GM18858 (cell line): ENCODE measurements at regions not wholly inside any gene's neighbourhood (a gene's known extent, or its start where the extent isn't known, plus 50 kb on each side); places are given as distances from the start of the nearest gene placed in this dataset.

Source experiments
- ATAC-seq: cut with Tn5 transposase; IDR thresholded peaks from one replicate; pipeline ENCODE4 v1.9.1; 2021; ENCODE audit not compliant: unreplicated experiment

DNA sequence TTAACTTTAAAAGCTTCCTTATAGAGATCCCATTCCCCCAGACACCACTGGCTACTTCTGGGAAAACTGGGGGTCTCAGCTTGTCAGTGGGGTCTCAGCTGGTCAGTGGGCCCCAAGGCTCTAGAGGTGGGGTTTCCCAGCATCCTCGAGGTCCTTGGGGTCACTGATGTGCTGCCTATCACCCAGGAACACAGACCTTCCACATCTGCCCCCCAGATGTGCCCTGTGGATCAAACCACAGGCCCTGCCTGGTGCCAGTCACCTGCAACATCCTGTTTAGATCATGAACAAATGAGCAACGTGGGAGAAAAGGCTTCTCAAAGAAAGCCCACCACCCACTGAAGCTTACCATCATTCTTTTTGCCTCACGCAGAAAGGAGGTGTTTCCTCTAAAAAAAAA is 165.6 kb upstream of the FSTL4 start:
- ATAC-seq, result no peak

GRCh38 chr5:133775584-133776304 is 163.4 kb upstream of the FSTL4 start:
- ATAC-seq, result no peak

DNA sequence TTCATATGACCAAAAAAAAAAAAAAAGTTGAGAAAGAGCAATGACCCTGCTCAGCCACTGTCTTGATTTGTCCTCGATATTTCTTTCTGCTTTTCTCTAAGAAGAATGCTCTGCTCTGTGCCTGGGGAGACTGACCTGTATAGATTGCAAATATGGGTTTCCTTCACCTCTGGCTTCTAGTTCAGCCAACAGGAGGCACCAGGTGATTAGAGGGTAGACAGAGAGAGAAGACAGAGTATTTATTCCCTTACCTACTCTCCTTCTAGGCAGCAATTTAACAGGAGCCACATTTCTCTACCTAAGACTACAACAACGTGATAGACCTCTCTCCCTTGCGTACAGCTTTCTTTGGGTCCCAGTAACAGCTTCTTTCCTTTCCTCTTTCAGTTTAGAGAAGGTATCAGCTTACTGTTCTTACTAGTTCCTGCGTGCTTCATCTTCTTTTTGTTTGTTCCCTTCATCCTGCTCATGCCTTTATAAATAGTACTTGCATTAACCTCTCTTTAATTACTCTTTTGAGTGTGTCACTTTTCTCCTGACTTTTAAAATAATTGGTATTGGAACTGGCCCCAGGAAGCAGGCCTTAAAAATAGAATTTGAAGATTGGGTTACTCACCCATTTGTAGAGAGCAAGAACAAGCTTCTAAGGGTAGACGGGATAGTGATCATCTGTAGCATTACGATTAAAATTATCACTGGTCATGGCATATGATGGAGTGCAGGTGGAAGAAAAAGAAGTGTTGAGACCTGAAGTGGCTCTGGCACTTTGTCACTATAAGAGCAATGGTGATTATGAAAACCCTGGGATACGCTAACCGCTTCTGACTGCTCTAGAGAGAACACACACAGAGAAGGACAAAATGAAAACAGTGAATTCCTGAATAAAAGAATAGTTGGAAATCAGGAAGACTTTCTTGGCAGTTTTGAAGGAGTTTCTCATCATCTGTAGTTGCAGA is 161.2 kb upstream of the FSTL4 start:
- no peak for ATAC-seq

DNA sequence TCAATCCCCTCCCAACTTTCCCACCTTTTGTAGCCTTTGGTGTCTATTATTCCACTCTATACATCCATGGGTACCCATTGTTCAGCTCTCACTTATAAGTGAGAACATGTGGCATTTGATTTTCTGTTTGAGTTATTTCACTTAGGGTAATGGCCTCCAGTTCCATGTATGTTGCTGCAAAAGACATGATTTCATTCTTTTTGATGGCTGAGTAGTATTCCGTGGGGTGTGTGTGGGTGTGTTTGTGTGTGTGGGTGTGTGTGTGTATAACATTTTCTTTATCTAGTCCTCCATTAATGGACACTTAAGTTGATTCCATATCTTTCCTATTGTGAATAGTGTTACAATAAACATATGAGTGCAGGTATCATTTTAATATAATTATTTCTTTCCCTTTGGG is 157.5 kb upstream of the FSTL4 start:
- ATAC-seq, result no peak

DNA sequence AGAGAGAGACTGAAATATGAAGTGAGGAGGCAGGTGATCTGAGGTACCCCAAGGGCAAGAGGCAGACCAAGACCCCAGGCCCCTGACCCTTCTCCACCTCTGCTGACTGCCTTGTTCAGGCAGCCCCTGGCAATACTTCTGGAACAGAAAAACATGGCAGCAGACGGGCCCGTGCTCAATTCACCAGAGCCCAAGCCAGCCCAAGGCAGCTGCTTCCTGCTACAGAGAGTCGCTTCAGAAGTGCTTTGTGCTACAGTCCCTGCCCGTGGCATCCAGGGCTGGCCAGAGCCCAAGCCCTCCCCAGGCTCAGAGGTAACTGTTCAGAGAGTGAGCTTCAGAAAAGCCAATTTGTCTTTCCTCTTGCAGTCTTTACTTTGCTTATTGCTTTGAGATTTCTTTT is 151.4 kb upstream of the FSTL4 start:
- no peak for ATAC-seq

- ATAC-seq, result no peak
Observed at GRCh38 chr5:133761632-133762031, 149.3 kb upstream of the FSTL4 start.

DNA sequence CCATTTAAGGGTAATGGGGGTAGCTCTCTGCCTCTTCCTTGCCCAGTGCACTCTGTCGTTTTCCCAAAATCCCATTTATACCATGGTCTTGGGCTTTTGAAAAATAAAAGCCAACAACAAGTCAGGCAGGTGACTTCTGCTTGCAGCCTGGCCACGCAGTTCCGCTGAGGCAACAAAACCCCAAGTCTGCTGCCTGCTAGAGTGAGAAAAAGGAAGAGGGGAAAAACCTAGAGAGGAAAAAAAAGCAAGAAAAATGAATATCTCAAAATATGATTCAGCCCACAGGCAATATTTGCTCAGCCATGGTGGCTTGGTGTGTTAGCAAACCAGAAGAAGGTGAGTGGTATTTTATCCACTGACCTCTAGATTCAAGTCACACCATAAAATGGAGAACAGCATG is 148.2 kb upstream of the FSTL4 start:
- ATAC-seq, result no peak

DNA sequence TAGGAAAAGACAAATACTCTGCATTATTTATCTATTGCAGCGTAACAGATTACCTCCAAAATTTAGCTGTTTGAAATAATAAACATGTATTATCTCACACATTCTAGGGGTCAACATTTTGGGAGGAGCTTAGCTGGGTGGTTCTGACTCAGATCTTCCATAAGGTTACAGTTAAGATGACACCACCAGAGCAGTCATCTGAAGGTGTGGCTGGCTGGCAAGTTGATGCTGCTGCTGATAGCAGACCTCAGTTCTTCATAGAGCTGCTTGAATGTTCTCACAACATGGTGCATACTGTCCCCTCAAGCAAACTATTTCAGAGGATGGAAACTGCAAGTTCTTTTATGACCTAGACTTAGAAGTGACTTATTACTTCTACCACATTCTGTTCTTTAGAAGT is 146.3 kb upstream of the FSTL4 start:
- no peak for ATAC-seq

DNA sequence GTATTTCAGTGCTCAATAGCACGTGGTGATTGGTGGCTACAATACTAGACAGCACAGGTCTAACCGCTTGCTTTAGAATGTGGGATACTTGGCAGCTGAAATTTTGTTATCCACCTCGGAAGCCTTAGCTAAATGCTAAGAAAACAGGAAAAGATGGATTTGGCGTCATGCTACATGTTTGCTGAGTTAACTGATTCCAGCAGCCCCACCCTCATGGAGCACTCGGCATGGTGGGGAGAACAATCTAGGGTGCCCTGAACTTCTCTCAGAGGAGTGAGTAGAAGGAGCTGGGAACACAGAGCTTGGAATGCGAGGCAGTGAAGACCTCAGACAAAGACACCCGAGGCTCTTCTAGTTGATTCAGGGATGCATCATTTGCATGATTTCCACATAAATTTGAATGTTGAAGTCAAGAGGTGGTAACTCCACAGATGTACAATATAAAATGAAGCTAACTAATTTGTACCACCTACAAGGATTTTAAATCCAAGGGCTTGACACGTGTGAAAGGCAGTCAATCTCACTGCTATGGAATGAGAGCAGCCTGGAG is 145.1 kb upstream of the FSTL4 start:
- ATAC-seq, result no peak

DNA sequence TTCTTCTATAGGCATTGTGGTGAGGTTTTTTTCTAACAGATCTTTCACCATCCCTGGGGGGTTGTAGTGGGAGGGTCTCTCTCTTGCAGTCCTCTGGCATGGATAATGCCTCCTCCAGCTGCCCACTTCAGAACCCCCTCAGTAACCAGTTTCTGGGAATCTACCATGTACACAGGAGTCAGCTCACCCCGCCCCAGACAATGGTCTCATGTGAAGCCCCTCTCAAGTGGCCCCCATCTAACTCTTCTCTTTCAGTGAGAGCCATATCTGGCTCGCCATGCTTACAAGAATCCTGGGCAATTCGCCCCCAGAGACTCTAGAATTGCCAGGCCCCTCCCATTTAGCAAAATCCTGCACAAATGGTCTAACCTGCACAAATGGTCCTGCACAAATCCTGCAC is 144.4 kb upstream of the FSTL4 start:
- ATAC-seq, result no peak

DNA sequence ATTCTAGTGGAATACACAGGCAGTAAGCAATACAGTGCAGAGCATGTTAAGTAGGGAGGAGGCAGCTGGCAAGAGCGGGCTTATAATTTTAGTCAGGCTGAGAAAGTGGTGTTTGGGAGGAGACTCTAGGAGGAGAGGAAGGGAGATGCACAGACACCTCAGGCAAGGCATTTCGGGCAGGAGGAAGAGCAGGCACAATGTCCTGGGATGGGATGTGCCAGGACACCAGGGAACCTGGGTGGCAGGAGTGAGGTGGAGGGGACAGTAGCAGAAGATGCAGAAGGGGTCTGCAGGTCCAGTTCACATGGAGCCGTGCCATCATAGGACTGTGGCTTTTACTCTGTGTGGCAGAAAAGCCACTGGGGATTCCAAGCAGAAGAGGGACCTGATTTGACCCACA is 143.7 kb upstream of the FSTL4 start:
- no peak for ATAC-seq

GRCh38 chr5:133754575-133755169 is 142.3 kb upstream of the FSTL4 start:
- no peak for ATAC-seq

- no peak for ATAC-seq
Observed at GRCh38 chr5:133753856-133754255, 141.5 kb upstream of the FSTL4 start.

DNA sequence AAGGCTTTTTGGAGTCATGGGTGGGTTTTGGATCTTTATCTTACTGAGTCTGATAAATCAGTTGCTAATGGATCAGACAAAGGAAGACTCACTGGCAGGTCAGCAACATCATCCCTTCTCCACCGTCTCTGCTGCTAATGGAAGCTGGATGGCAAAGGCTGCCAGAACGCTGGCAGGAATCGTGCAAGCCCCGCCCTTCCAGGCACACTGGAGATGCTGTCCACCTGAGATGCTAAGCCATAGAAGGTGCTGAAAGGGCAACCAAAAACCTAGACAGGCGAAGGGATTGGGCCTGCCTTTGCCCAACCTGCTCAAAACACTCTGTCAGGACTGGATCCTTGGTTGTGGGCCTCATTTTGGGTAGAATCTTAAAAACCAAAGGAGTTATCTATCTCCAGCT is 139.5 kb upstream of the FSTL4 start:
- ATAC-seq, result no peak

- ATAC-seq, result no peak
Observed at GRCh38 chr5:133751421-133751820, 139.1 kb upstream of the FSTL4 start.

DNA sequence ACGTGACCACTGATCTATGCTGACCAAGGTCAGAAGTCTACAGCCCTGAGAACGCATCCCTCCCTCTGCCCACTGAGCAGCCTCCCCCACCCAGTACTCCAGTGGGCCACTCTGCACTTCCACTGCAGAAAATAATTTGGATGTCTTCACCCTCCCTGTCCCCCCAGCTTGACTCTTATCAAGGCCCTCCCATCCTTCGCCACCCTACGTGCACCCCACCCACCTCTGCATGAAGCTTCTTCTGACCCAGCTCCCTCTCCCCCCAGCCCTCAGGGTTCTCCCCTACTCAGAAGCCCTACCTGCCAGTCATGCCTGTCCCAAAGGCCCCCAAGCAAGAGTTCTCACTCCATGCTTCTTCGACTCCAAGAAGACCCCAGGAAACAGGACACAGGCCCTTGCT is 138.5 kb upstream of the FSTL4 start:
- no peak for ATAC-seq

- ATAC-seq, result no peak
Observed at GRCh38 chr5:133750356-133750755, 138.0 kb upstream of the FSTL4 start.

GRCh38 chr5:133749331-133749985 is 137.1 kb upstream of the FSTL4 start:
- no peak for ATAC-seq

DNA sequence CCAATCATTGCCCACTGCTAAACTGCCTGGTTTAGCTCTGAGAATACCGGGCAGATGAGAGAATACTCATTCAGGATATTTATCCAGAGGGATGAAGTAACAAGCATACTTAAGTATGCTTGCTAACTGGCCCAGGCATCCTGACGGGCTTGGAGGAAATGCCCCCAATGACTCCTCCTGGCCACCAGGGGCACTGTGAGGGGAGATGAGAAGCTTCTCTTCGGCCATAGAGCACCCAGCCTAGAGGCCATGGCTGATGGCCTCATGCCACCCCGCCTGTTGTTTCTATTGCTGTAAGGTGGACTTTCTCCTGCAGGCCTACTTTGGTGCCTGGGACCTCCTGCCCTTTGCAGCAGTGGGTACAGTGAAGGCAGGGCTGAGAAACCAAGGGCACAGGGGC is 134.5 kb upstream of the FSTL4 start:
- ATAC-seq, result no peak

- no peak for ATAC-seq
Observed at GRCh38 chr5:133744960-133745308, 132.6 kb upstream of the FSTL4 start.
